ENCODE measurements at regions not wholly inside any gene's neighbourhood (a gene's known extent, or its start where the extent isn't known, plus 50 kb on each side); places are given as distances from the start of the nearest gene placed in this dataset.
"Not testable (repeated sequence)": the region's sequence is repeated elsewhere in the genome, so short reads cannot be mapped to it uniquely, and the experiment has no call there.

- DNase-seq = no peak
Observed at GRCh38 chr2:106004851-106005250, 189.2 kb downstream of the UXS1 start.

GRCh38 chr2:105999211-105999989 is 194.7 kb downstream of the UXS1 start:
- DNase-seq = no peak

GRCh38 chr2:105997711-105998110 is 196.4 kb downstream of the UXS1 start:
- no peak for DNase-seq

GRCh38 chr2:105990624-105991023 is 203.5 kb downstream of the UXS1 start:
- DNase-seq = no peak

- DNase-seq = not testable (repeated sequence)
Observed at GRCh38 chr2:105989803-105990202, 204.3 kb downstream of the UXS1 start.

- no peak for DNase-seq
Observed at GRCh38 chr2:105989070-105989469, 205.0 kb downstream of the UXS1 start.

GRCh38 chr2:105977807-105978206 is 216.3 kb downstream of the UXS1 start:
- no peak for DNase-seq

GRCh38 chr2:105977212-105977611 is 216.9 kb downstream of the UXS1 start:
- no peak for DNase-seq

GRCh38 chr2:105974812-105975211 is 219.3 kb downstream of the UXS1 start:
- DNase-seq = no peak

- no peak for DNase-seq
Observed at GRCh38 chr2:105972927-105973326, 221.2 kb downstream of the UXS1 start.

GRCh38 chr2:105972246-105972645 is 221.9 kb downstream of the UXS1 start:
- DNase-seq = no peak

GRCh38 chr2:105969552-105969951 is 224.5 kb downstream of the UXS1 start:
- DNase-seq = no peak

GRCh38 chr2:105962221-105962620 is 217.5 kb downstream of the NCK2 start:
- no peak for DNase-seq

GRCh38 chr2:105961599-105962146 is 217.0 kb downstream of the NCK2 start:
- no peak for DNase-seq

- DNase-seq = no peak
Observed at GRCh38 chr2:105959357-105959756, 214.6 kb downstream of the NCK2 start.

GRCh38 chr2:105954891-105955290 is 210.2 kb downstream of the NCK2 start:
- DNase-seq = peak; percentile 32

GRCh38 chr2:105953942-105954341 is 209.2 kb downstream of the NCK2 start:
- DNase-seq = no peak

- DNase-seq = no peak
Observed at GRCh38 chr2:105952131-105952530, 207.4 kb downstream of the NCK2 start.

GRCh38 chr2:105951384-105951694 is 206.6 kb downstream of the NCK2 start:
- DNase-seq = no peak

GRCh38 chr2:105950521-105951383 is 206.0 kb downstream of the NCK2 start:
- no peak for DNase-seq

GRCh38 chr2:105943977-105944376 is 199.3 kb downstream of the NCK2 start:
- no peak for DNase-seq

Data from NCI-H2171 treated with DMSO at 0.1 percent for 48 hours (cell line).